GM06990 (cell line): ENCODE measurements at regions not wholly inside any gene's neighbourhood (a gene's known extent, or its start where the extent isn't known, plus 50 kb on each side); places are given as distances from the start of the nearest gene placed in this dataset.
A peak's percentile ranks its signal among the peaks of the same experiment; 100 is the strongest.

Experiments used
- DNase-seq: peaks from one replicate; pipeline ENCODE4 v3.0.0-alpha.2; 2011; ENCODE audit not compliant: insufficient read length; ENCODE audit errors: extremely low read depth
- H3K27me3 ChIP-seq: replicated peaks from 2 replicates; pipeline ENCODE4 v1.6.0; 2011; ENCODE audit warnings: low read length; ENCODE audit not compliant: control insufficient read depth, insufficient read depth
- H3K36me3 ChIP-seq: 2 replicates; pipeline ENCODE4 v1.5.1; 2011; ENCODE audit warnings: low read length; ENCODE audit not compliant: control insufficient read depth, insufficient read depth
- H3K4me3 ChIP-seq: replicated peaks from 2 replicates; pipeline ENCODE4 v1.5.1; 2011; ENCODE audit warnings: low read depth, mild to moderate bottlenecking, control low read depth, low read length
- CTCF ChIP-seq: IDR thresholded peaks from 2 replicates; pipeline ENCODE4 v1.5.1; 2011; ENCODE audit warnings: low read length, control low read depth, mild to moderate bottlenecking, inconsistent platforms; ENCODE audit not compliant: insufficient read depth, poor library complexity, severe bottlenecking

GRCh38 chr9:91028166-91028827 lies 226.7 kb downstream of the SYK start:
- no peak for DNase-seq
- Histone ChIP-seq H3K27me3 (no peaks in the 10 kb centered on the region; the same call in none of the 2 replicates), H3K4me3 (no peak overlapping the region), H3K36me3 (no peaks in the 10 kb centered on the region)
- TF ChIP-seq CTCF: no peak

DNA sequence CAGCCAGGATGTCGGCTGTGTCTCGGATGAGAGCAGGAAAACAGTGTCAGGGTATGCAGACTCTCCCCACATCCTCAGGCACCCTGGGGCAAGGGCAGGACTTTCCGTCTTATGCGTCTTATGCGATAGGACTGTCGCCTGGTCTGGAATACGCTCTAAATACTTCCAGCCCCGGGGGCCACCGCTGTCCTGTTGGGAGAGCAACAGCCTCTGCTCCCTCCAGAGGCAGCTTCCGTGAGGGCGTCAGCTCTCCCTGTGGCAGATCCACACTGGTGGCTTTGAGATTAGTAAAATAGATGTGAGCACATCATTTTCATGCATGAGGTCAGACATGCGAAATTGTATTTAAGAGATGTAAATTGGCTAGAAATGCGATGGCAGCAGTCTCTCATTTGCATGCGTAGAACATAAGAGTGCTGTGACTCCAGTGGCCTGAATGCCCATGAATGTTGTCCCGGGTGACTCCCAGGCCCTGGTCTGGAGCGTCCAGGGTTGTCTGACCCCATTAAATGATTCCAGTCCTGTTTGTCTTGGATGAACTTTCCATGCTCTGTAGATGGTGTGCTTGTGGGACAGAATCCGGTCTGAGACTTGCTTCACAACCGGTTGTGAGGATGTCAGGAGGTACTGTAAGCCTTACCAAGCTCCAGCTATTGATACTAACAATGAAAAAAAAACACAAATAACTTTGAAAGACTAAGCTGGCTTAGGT lies 228.2 kb downstream of the SYK start:
- no peak for TF ChIP-seq CTCF
- Histone ChIP-seq H3K27me3 (no peaks in the 10 kb centered on the region; the same call in none of the 2 replicates), H3K36me3 (no peaks in the 10 kb centered on the region), H3K4me3 (no peak overlapping the region)
- DNase-seq: no peak

GRCh38 chr9:91032121-91032531 lies 230.5 kb downstream of the SYK start:
- no peak for TF ChIP-seq CTCF
- no peaks in the 10 kb centered on the region; the same call in none of the 2 replicates for H3K27me3 ChIP-seq
- H3K36me3 ChIP-seq: no peaks in the 10 kb centered on the region
- no peak overlapping the region for H3K4me3 ChIP-seq
- no peak for DNase-seq

- Histone ChIP-seq H3K27me3 (no peaks in the 10 kb centered on the region; the same call in none of the 2 replicates), H3K36me3 (no peaks in the 10 kb centered on the region), H3K4me3 (no peak overlapping the region)
- TF ChIP-seq CTCF: no peak
- DNase-seq: no peak
These were observed 231.7 kb downstream of the SYK start for GRCh38 chr9:91033270-91033669.

- H3K27me3 ChIP-seq: no peaks in the 10 kb centered on the region; the same call in none of the 2 replicates
- H3K36me3 ChIP-seq: no peaks in the 10 kb centered on the region
- peak; percentile 29 for DNase-seq
- H3K4me3 ChIP-seq: no peak overlapping the region
- TF ChIP-seq CTCF: peak; percentile 88
These were observed 232.2 kb downstream of the SYK start for GRCh38 chr9:91033797-91034196.
